ENCODE measurements at regions not wholly inside any gene's neighbourhood (a gene's known extent, or its start where the extent isn't known, plus 50 kb on each side); places are given as distances from the start of the nearest gene placed in this dataset.

DNA sequence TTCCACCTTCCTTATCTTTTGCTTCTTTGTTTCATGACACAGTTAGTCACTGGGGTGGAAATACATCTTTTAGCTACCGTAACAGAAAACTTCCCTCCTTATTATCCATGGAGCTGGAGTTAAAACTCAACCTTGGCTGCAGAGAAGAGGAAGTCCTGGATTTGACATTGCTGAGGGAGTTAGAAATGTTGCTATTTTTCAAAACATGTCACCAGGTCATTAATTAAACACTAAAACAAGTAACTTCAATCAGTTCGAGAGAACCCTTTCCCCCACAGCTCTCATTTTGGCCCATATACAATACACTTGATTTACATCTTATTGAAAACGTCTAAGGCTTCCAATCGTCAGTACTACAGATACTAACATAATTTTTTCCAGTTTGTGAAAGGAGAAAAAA is 237.9 kb upstream of the CD180 start:
- no peaks in the 10 kb centered on the region for H3K9me3 ChIP-seq (ENCODE audit: control insufficient read depth, low read depth, low read length)
- no peaks in the 10 kb centered on the region for H3K79me2 ChIP-seq (ENCODE audit: insufficient read depth, low read length)
- no peaks in the 10 kb centered on the region for H3K23me2 ChIP-seq (ENCODE audit: insufficient read length, low read depth, low read length, poor library complexity, severe bottlenecking)
- Mint-ChIP-seq H3K4me3 (no peak overlapping the region), H3K27ac (no peak overlapping the region), H3K36me3 (ENCODE audit: insufficient read depth in 1 of 3, low read depth in 3 of 3) (no peaks in the 10 kb centered on the region), H3K9me3 (peaks cover 0 to 2% of the 10 kb centered on the region in 2 experiments; a peak in 2 of 5 replicates), H3K27me3 (ENCODE audit: low read depth) (no peaks in the 10 kb centered on the region; the same call in 1 of the 2 replicates), H3K4me1 (peaks cover 0 to 5% of the 10 kb centered on the region in 2 experiments; a peak in 2 of 4 replicates)
- H4K20me1 ChIP-seq (ENCODE audit: control insufficient read depth, insufficient read depth, insufficient read length), result no peaks in the 10 kb centered on the region
- no peak overlapping the region for H2BK20ac ChIP-seq (ENCODE audit: low read depth, low read length, poor library complexity, severe bottlenecking)
- H3K9ac ChIP-seq (ENCODE audit: extremely low read depth, insufficient read length, low read length), result no peak overlapping the region
- no peak overlapping the region for H3K4ac ChIP-seq (ENCODE audit: low read depth, low read length)
- TF ChIP-seq, protein P1, sequence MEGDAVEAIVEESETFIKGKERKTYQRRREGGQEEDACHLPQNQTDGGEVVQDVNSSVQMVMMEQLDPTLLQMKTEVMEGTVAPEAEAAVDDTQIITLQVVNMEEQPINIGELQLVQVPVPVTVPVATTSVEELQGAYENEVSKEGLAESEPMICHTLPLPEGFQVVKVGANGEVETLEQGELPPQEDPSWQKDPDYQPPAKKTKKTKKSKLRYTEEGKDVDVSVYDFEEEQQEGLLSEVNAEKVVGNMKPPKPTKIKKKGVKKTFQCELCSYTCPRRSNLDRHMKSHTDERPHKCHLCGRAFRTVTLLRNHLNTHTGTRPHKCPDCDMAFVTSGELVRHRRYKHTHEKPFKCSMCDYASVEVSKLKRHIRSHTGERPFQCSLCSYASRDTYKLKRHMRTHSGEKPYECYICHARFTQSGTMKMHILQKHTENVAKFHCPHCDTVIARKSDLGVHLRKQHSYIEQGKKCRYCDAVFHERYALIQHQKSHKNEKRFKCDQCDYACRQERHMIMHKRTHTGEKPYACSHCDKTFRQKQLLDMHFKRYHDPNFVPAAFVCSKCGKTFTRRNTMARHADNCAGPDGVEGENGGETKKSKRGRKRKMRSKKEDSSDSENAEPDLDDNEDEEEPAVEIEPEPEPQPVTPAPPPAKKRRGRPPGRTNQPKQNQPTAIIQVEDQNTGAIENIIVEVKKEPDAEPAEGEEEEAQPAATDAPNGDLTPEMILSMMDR (conservative IDR thresholded peaks at IDR 0.05), result no peak
- no peak overlapping the region for H2BK120ac ChIP-seq (ENCODE audit: low read depth, low read length, poor library complexity, severe bottlenecking)
- no peak overlapping the region for H3T11ph ChIP-seq (ENCODE audit: low read length)
- no peaks in the 10 kb centered on the region for H3K27me3 ChIP-seq (ENCODE audit: insufficient read depth, low read length)
- no peak overlapping the region for H3K27ac ChIP-seq (ENCODE audit: insufficient read length, low read depth, low read length)
- no peak overlapping the region for H3K4me2 ChIP-seq (ENCODE audit: insufficient read depth, insufficient read length, low read length)
- DNase-seq, result no peak
- no peak overlapping the region for H2BK12ac ChIP-seq (ENCODE audit: insufficient read length, low read depth, low read length)
- H2BK5ac ChIP-seq (ENCODE audit: insufficient read length, low read length), result no peak overlapping the region
- H3K18ac ChIP-seq (ENCODE audit: insufficient read length, low read depth, low read length), result no peak overlapping the region
- no peak overlapping the region for H2AFZ ChIP-seq (ENCODE audit: low read length)
- H4K91ac ChIP-seq (ENCODE audit: insufficient read length, low read depth, low read length), result no peak overlapping the region
- no peaks in the 10 kb centered on the region for H3K79me1 ChIP-seq (ENCODE audit: insufficient read depth, low read depth, low read length, poor library complexity, severe bottlenecking)
- H3K14ac ChIP-seq (ENCODE audit: insufficient read depth, low read length), result no peak overlapping the region
- no peak overlapping the region for H2AK5ac ChIP-seq (ENCODE audit: insufficient read length, low read length)
- no peak overlapping the region for H3K23ac ChIP-seq (ENCODE audit: insufficient read length, low read depth, low read length)
- no peak overlapping the region for H2BK15ac ChIP-seq (ENCODE audit: low read depth, low read length)
- WGBS (ENCODE audit: extremely low coverage, insufficient read length, low lambda C conversion rate), result no CpG with 5 or more reads among the region's 4 CpGs
- no peaks in the 10 kb centered on the region for H3K4me1 ChIP-seq (ENCODE audit: insufficient read depth, low read length)
- H3K56ac ChIP-seq (ENCODE audit: insufficient read length, low read depth, low read length), result no peak overlapping the region
- H4K5ac ChIP-seq (ENCODE audit: insufficient read length, low read depth, low read length), result no peak overlapping the region
- H4K8ac ChIP-seq (replicated peaks; ENCODE audit: insufficient read length, low read depth, low read length), result no peak overlapping the region
